Right atrium auricular region (tissue), 2 donors: ENCODE measurements at regions not wholly inside any gene's neighbourhood (a gene's known extent, or its start where the extent isn't known, plus 50 kb on each side); places are given as distances from the start of the nearest gene placed in this dataset.

Source experiments
- DNase-seq: peaks from one replicate; pipeline ENCODE4 v3.0.0-alpha.2; 2019; ENCODE audit warnings: low spot score
- H3K27ac ChIP-seq, 2 donors: fragments of 200-600 bp; sonication (generic); 1 replicate in 1 of 2; 2 replicates in 1 of 2; pipeline ENCODE4 v1.5.1; 2016 to 2019
- H3K27me3 ChIP-seq, 2 donors: fragments of 200-600 bp; sonication (generic); one replicate each; pipeline versions ENCODE4 v1.5.1 to v1.6.0; 2017 to 2019
- H3K36me3 ChIP-seq: fragments of 200-600 bp; sonication (generic); one replicate; pipeline ENCODE4 v1.5.1; 2016
- H3K4me1 ChIP-seq, 2 donors: fragments of 200-600 bp; sonication (generic); one replicate each; pipeline versions ENCODE4 v1.5.1 to v1.6.0; 2017 to 2019
- H3K4me3 ChIP-seq, 2 donors: fragments of 200-600 bp; sonication (generic); 1 replicate in 1 of 2; 2 replicates in 1 of 2; pipeline ENCODE4 v1.5.1; 2017 to 2019; ENCODE audit warnings: mild to moderate bottlenecking in 1 of 2, moderate library complexity in 1 of 2
- H3K9me3 ChIP-seq, 2 donors: fragments of 200-600 bp; sonication (generic); one replicate each; pipeline ENCODE4 v1.5.1; 2019
- CTCF ChIP-seq, 2 donors: fragments of 200-600 bp; sonication (generic); IDR thresholded peaks; one replicate each; pipeline ENCODE4 v1.5.1; 2019; ENCODE audit warnings: antibody characterized with exemption in 2 of 2

DNA sequence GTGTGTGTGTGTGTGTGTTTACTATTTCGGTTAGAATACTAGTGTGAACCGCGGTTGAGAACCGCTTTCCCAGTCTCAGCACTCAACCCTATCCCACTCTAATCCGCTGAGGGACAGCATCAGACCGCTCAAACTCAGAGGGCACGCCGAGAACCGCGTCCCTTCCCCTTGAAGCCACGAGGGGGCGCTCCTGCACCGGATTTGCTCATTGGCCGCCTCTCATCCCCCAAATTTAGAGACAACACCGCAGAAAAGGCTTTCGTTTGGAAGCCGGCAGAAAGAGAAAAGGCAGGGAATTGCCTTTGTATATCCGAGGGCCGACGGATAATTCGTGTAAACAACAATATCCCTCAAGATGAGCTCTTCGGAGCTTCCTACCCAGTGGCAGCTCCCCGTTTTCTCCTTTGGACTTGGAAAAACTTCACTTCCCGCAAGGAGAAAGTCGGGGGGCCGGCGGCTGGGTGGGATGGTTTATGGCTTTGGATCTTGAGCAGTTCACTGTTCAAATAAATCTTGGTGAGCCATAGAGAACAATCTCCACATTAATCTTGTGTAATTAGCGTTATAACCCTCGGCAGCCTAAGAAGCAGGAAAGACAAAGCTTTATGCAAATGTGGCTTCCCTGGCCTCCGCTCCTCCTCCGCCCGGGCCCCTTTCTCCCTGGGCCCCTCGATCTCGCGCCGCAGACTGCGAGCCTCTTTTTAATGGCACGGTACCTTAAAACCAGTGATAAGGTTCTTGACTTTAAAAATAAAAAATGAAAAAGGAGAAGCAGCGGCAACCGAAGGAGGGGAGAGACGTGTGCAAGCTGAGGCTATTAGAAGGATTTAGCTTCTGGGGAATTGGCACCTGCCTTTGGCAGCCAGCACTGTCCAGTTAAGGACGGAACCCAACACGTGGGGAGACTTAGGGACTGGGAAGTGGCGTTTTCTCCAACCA, 296.8 kb downstream of the PARP8 start:
- H3K4me3 ChIP-seq: peak overlapping the region; percentile 25 to 46
- TF ChIP-seq CTCF (IDR thresholded peaks at IDR 0.05): peak; percentile 69 to 91
- H3K27me3 ChIP-seq: peaks cover 10 to 38% of the 10 kb centered on the region in 2 donors

GRCh38 chr5:50963971-50964745, 297.7 kb downstream of the PARP8 start:
- H3K4me1 ChIP-seq: peaks cover 0 to 36% of the 10 kb centered on the region in 2 donors
- H3K27me3 ChIP-seq: peaks cover 10 to 47% of the 10 kb centered on the region in 2 donors
- no peak for DNase-seq
- no peaks in the 10 kb centered on the region for H3K9me3 ChIP-seq
- H3K27ac ChIP-seq: no peak overlapping the region
- H3K36me3 ChIP-seq: no peaks in the 10 kb centered on the region
- TF ChIP-seq CTCF (IDR thresholded peaks at IDR 0.05): no peak
- peak overlapping the region in 1 of 2 donors; percentile 46 for H3K4me3 ChIP-seq

More for the DNA sequence above, 296.8 kb downstream of the PARP8 start:
- Histone ChIP-seq H3K9me3 (no peaks in the 10 kb centered on the region), H3K36me3 (no peaks in the 10 kb centered on the region), H3K4me1 (peaks cover 0 to 27% of the 10 kb centered on the region in 2 donors), H3K27ac (no peak overlapping the region)
- DNase-seq: no peak

GRCh38 chr5:50964746-50965653, 298.6 kb downstream of the PARP8 start:
- H3K4me1 ChIP-seq: peaks cover 0 to 45% of the 10 kb centered on the region in 2 donors
- H3K27ac ChIP-seq: no peak overlapping the region

GRCh38 chr5:50965654-50966375, 299.4 kb downstream of the PARP8 start:
- DNase-seq: no peak
- Histone ChIP-seq H3K36me3 (no peaks in the 10 kb centered on the region), H3K27ac (no peak overlapping the region), H3K4me3 (no peak overlapping the region), H3K4me1 (peaks cover 0 to 45% of the 10 kb centered on the region in 2 donors), H3K27me3 (peaks cover 10 to 52% of the 10 kb centered on the region in 2 donors), H3K9me3 (no peaks in the 10 kb centered on the region)
- TF ChIP-seq CTCF (IDR thresholded peaks at IDR 0.05): no peak

More at GRCh38 chr5:50964746-50965653, 298.6 kb downstream of the PARP8 start:
- Histone ChIP-seq H3K27me3 (peaks cover 10 to 52% of the 10 kb centered on the region in 2 donors), H3K9me3 (no peaks in the 10 kb centered on the region), H3K4me3 (no peak overlapping the region), H3K36me3 (no peaks in the 10 kb centered on the region)
- TF ChIP-seq CTCF (IDR thresholded peaks at IDR 0.05): no peak
- no peak for DNase-seq
